DMS79 (cell line): ENCODE measurements at regions not wholly inside any gene's neighbourhood (a gene's known extent, or its start where the extent isn't known, plus 50 kb on each side); places are given as distances from the start of the nearest gene placed in this dataset.

Source experiments
- DNase-seq: peaks from one replicate; lab custom pipeline; 2025; lab: John Stamatoyannopoulos, UW

- no peak for DNase-seq
Observed at GRCh38 chr2:19434413-19434812, 76.0 kb upstream of the OSR1 start.

GRCh38 chr2:19426941-19427340 lies 68.5 kb upstream of the OSR1 start:
- no peak for DNase-seq

GRCh38 chr2:19426144-19426543 lies 67.7 kb upstream of the OSR1 start:
- no peak for DNase-seq

- DNase-seq, result no peak
Observed at GRCh38 chr2:19425419-19425818, 67.0 kb upstream of the OSR1 start.

GRCh38 chr2:19419211-19419880 lies 60.9 kb upstream of the OSR1 start:
- DNase-seq, result no peak

GRCh38 chr2:19416784-19417684 lies 58.6 kb upstream of the OSR1 start:
- no peak for DNase-seq

GRCh38 chr2:19416083-19416482 lies 57.7 kb upstream of the OSR1 start:
- no peak for DNase-seq

- DNase-seq, result no peak
Observed at GRCh38 chr2:19409046-19409445, 50.6 kb upstream of the OSR1 start.

- no peak for DNase-seq
Observed at GRCh38 chr2:19408592-19408991, 50.2 kb upstream of the OSR1 start.
